ENCODE measurements at regions not wholly inside any gene's neighbourhood (a gene's known extent, or its start where the extent isn't known, plus 50 kb on each side); places are given as distances from the start of the nearest gene placed in this dataset.

DNA sequence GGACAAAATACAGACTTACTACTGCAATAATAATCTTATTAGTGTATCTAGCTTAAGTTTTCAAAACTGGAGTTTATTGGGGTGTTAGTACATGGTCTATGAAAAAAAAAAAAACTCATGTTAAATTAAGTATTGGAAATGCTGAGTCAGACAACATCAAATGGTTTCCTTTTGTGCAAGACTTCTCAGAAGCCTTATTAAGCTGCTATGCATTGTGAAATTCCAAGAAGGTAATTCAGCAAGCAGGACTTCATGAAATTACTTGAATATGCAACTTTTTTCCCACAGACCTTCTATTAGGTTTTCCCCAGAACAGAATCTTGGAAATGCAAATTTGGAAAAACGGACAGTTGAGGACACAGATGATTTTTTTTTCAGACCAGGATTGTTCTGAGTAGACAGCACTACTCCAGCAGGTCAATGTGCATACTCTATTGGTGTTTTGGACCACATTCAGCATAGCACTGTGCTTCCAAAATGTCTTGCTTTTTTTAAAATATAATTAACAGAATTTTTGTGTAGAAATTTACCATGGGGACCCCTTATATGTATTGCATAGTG is 568.8 kb upstream of the TENM3 start:
- DNase-seq (ENCODE audit: low spot score) = no peak

GRCh38 chr4:181676546-181676945 is 566.7 kb upstream of the TENM3 start:
- no peak for DNase-seq (ENCODE audit: low spot score)

DNA sequence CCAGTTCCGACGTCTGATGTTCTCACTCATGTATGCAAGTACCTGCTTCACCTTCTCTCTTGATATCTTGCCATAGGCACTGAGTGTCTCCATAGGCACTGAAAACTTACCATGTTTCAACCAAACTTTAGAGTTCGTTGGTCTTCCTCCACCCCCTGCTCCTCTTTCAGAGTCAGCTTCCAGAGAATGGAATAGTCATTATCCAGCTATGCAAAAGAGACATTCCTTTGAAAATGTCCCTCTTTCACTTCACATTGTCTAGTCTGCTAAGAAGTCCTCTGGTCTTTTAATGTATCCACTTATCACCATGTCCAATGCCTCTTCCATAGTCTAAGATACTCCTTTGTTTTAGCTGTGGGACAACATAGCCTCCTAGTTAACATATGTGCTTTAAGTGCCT is 566.0 kb upstream of the TENM3 start:
- DNase-seq (ENCODE audit: low spot score) = no peak

- no peak for DNase-seq (ENCODE audit: low spot score)
These were observed 565.6 kb upstream of the TENM3 start for GRCh38 chr4:181677621-181678020.

- DNase-seq (ENCODE audit: low spot score) = no peak
These were observed 563.4 kb upstream of the TENM3 start for GRCh38 chr4:181679754-181680153.

DNA sequence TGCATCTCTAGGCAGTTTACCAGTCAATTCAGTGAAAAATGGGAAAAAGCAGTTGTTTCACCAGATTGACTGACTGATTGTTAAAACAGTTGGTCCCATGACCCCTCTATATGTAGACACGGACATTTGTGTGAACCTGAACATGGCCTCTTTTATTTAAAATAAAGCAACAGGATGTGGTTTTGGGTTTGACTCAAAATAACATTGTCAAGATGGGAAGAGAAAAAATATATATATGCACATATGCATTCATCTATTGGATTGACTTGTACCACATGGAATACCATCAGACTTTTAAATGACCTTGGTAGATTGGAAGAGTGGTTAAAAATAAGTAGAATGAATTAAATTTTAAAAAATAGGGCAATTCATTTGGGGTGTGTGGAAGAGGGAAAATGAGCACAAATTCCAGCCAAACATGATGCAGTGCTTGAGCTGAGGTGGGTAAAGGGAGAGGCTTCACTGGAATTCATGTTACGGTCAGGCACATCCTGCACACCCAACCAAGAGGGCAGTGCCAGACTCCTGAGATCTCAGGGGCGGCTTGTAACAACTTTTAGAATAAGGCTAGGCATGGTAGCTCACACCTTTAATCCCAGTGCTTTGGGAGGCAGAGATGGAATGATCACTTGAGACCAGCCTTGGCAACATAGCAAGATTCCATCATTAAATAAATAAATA is 560.7 kb upstream of the TENM3 start:
- DNase-seq (ENCODE audit: low spot score) = no peak

GRCh38 chr4:181684310-181684709 is 558.9 kb upstream of the TENM3 start:
- DNase-seq (ENCODE audit: low spot score) = no peak

DNA sequence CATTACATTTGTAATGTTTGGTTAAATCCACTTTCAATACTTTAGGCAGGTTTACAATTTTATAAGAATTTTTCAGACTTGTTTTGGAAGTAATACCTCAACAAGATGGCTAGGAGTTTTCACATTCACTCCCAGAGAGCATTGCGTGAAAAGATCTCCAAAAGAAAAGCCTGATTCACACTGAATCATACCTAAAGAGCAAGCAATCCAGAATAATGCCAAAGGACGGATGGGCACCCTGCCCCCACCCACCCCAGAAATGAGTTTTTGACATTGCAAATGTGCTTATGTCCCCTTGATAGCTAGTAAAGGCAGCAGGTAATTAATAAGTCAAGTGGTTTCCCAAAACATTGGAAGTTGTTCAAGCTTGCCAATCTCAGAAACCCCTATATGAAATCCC is 557.7 kb upstream of the TENM3 start:
- no peak for DNase-seq (ENCODE audit: low spot score)

DNA sequence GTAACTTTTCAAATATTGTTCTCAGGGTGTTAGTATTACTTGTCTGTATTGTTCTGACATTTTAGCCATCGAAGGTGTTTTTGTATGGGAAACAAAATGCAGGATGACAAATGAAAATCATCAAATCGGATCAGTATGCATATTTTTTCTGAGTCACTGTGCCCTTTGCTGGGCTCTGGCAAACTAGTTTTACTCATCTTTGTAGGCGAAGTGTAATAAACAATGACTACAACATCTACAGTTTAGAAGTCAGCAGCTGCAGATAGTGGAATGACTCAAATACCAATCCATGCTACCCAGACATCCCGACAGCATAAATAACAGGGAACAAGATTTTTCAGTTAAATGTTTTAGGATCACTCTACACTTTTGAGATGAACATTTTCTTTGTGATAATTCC is 557.3 kb upstream of the TENM3 start:
- DNase-seq (ENCODE audit: low spot score) = no peak

DNA sequence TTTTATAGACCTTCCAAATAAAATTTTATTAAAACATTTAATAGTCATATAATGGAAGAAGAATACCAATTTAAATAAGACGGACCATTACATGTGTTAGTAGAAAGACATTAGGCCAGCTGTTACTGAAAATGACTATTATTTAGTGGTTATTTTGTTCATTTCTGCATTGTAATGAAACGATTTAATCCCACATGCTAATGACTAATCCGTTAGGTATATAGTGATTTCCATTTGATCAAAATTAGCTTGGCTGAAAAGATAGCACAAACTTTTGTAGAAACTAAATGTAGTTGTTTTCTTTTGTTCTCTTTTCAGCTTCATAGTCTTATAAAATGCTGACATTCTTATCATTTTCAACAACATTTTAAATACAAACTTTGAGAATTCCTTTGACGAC is 556.1 kb upstream of the TENM3 start:
- DNase-seq (ENCODE audit: low spot score) = no peak

- no peak for DNase-seq (ENCODE audit: low spot score)
These were observed 554.8 kb upstream of the TENM3 start for GRCh38 chr4:181688432-181688831.

- no peak for DNase-seq (ENCODE audit: low spot score)
These were observed 554.3 kb upstream of the TENM3 start for GRCh38 chr4:181688872-181689271.

GRCh38 chr4:181690498-181690897 is 552.7 kb upstream of the TENM3 start:
- DNase-seq (ENCODE audit: low spot score) = no peak

GRCh38 chr4:181692965-181693364 is 550.2 kb upstream of the TENM3 start:
- no peak for DNase-seq (ENCODE audit: low spot score)

DNA sequence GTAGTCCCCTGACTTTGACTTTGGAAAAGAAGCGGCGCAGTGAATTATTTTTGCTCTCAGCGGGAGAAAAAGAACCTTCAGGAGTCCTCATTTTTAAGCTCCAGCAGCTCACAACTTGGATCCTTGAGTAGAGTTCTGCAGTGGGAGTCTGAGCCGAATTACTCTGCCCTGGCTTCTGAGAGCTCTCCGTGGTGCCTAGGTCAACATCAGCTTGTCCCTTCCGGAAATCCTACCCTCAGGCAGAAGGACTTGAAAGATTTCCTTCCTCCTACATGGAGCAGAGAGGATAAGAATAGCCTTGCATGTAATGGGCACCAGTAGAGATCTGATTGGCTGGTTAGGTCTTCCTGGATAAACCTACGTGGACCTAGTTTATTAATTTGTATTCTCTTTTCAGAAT is 549.7 kb upstream of the TENM3 start:
- DNase-seq (ENCODE audit: low spot score) = no peak

GRCh38 chr4:181698221-181698620 is 545.0 kb upstream of the TENM3 start:
- DNase-seq (ENCODE audit: low spot score) = no peak

DNA sequence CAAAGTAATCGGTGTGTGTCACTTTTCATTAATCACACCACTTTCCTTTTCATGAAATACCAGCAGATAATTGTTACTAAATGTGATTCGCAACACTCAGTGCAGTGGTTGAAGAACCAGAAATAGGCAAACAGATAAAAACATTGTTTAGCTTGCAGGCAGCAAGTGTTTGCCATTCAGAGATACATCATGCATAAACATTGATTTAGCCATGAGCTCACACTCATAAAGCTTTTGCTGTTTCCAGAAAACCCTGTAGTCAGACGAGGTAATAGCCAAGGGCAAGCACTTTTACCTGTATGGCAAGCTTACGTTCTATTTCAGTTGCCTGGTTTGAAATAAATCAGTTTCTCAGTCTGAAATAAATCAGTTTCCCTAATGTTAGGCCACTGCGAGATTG is 542.0 kb upstream of the TENM3 start:
- DNase-seq (ENCODE audit: low spot score) = no peak

DNA sequence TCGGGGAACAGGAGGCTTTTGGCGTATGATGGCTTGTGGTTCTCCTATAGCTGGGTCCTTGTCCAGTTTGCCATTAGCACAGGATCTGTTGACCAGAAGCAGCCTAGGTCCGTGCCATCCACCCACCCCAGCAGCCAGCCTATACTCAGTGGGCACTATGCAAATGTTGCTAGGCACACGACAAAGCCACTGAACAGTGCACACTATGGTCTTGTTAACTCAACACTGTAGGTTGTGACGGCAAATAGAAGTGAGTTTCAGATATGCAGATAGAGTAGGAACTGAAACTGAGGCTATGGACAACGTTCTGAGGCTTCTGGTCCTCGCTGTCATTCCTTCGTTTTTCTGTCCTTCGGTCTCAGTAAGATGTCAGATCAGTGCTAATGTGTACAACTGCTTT is 541.3 kb upstream of the TENM3 start:
- no peak for DNase-seq (ENCODE audit: low spot score)

GRCh38 chr4:181702864-181703495 is 540.2 kb upstream of the TENM3 start:
- DNase-seq (ENCODE audit: low spot score) = no peak

DNA sequence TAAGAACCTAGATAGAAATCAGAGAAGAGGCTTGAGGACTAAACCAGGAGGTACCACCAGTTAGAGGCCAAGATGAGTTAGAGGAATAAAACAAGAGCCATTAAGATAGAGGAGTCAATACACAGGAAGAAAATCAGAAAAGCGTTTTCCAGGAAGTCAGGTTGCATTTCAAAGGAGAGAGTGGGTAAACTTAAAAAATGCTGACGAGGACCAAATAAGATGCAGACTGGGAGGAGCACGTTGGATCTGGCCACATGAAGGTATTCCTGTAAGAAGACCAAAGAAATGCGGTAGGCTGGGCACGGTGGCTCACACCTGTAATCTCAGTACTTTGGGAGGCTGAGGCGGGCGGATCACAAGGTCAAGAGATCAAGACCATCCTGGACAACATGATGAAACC is 533.1 kb upstream of the TENM3 start:
- no peak for DNase-seq (ENCODE audit: low spot score)

- DNase-seq (ENCODE audit: low spot score) = no peak
These were observed 531.8 kb upstream of the TENM3 start for GRCh38 chr4:181711387-181711786.

DNA sequence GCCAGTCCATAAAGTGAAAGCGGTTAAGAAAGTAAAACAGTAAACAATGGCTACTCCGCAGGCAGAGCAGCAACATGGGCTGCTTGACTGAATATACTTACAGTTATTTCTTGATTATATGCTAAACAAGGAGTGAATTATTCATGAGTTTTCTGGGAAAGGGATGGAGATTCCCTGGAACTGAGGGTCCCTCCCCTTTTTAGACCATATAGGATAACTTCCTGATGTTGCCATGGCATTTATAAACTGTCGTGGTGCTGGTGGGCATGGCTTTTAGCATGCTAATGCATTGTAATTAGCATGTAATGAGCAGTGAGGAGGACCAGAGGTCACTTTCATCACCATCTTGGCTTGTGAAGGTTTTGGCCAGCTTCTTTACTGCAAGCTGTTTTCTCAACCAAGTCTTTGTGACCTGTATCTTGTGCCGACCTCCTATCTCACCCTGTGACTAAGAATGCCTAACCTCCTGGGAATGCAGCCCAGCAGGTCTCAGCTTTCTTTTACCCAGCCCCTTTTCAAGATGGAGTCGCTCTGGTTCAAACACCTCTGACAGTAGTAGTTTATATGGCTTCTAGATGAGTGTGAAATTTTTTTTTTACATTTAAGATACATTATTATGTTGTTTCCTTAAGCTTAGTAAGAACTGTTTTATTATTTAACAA is 514.8 kb upstream of the TENM3 start:
- no peak for DNase-seq (ENCODE audit: low spot score)

DNA sequence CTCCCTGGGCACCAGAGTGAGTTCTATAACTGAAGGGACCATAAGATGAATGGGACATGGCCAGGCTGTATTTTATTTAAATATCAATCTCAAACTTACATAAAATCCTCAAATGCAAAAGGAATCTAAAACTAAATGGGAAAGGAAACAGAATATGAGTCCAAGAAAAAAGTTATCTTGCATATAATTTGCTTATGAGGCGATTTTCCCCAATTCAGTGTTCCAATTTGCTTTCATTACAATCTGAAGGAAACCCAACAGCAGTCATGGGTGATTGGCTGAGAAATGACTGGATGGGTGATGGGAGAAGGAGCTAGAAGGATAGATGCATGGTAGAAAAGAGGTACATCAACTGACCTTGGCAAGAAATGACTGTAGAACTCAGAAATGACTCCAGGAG is 511.3 kb upstream of the TENM3 start:
- no peak for DNase-seq (ENCODE audit: low spot score)
